ENCODE measurements at regions not wholly inside any gene's neighbourhood (a gene's known extent, or its start where the extent isn't known, plus 50 kb on each side); places are given as distances from the start of the nearest gene placed in this dataset.

GRCh38 chr14:32003585-32003984 is 73.5 kb upstream of the ARHGAP5 start:
- intact Hi-C loops (cut with DNase I): no loop called here
- Histone ChIP-seq H3K9me3 (no peaks in the 10 kb centered on the region), H3K4me1 (peaks cover 23% of the 10 kb centered on the region), H3K4me3 (no peak overlapping the region), H3K27me3 (ENCODE audit: insufficient read depth in 3 of 3, low read length in 2 of 3) (no peaks in the 10 kb centered on the region), H3K36me3 (ENCODE audit: insufficient read depth in 1 of 2, low read depth in 1 of 2) (no peaks in the 10 kb centered on the region), H3K27ac (no peak overlapping the region)
- DNase-seq (no peak), ATAC-seq (no peak)
- TF ChIP-seq CTCF (IDR thresholded peaks at IDR 0.05): no peak
- WGBS, 3 donors: 96 to 98% (median 98%) methylated on average over 5 of the region's 5 CpGs

GRCh38 chr14:32004300-32004699 is 72.8 kb upstream of the ARHGAP5 start:
- Histone ChIP-seq H3K27ac (no peak overlapping the region), H3K9me3 (no peaks in the 10 kb centered on the region), H3K4me3 (no peak overlapping the region), H3K4me1 (peaks cover 20% of the 10 kb centered on the region), H3K27me3 (ENCODE audit: insufficient read depth in 3 of 3, low read length in 2 of 3) (no peaks in the 10 kb centered on the region), H3K36me3 (ENCODE audit: insufficient read depth in 1 of 2, low read depth in 1 of 2) (no peaks in the 10 kb centered on the region)
- no peak for DNase-seq
- peak in 3 of 4 donors; percentile 19 to 53 (median 45) for ATAC-seq
- WGBS, 3 donors: 63 to 81% (median 81%) methylated on average over 4 of the region's 4 CpGs
- intact Hi-C loops (cut with DNase I): no loop called here
- TF ChIP-seq CTCF (IDR thresholded peaks at IDR 0.05): no peak

- WGBS, 3 donors: 92 to 94% (median 94%) methylated on average over 5 of the region's 5 CpGs
- no peak for ATAC-seq
These were observed 71.5 kb upstream of the ARHGAP5 start for GRCh38 chr14:32005628-32006027.

GRCh38 chr14:32006263-32007110 is 70.6 kb upstream of the ARHGAP5 start:
- 65 to 76% (median 66%) methylated on average over 14 of the region's 14 CpGs for WGBS, 3 donors
- no peaks in the 10 kb centered on the region for H3K36me3 ChIP-seq (ENCODE audit: insufficient read depth in 1 of 2, low read depth in 1 of 2)
- ATAC-seq: peak; percentile 25 to 69 (median 55)
- TF ChIP-seq CTCF (IDR thresholded peaks at IDR 0.05): no peak
- no peak for DNase-seq
- no peaks in the 10 kb centered on the region for H3K9me3 ChIP-seq
- no peak overlapping the region for H3K4me3 ChIP-seq
- peaks cover 24% of the 10 kb centered on the region for H3K4me1 ChIP-seq
- no peaks in the 10 kb centered on the region for H3K27me3 ChIP-seq (ENCODE audit: insufficient read depth in 3 of 3, low read length in 2 of 3)
- intact Hi-C loops (cut with DNase I): no loop called here
- peak overlapping the region; percentile 63 for H3K27ac ChIP-seq

More at GRCh38 chr14:32005628-32006027, 71.5 kb upstream of the ARHGAP5 start:
- no peak for TF ChIP-seq CTCF (IDR thresholded peaks at IDR 0.05)
- no peaks in the 10 kb centered on the region for H3K9me3 ChIP-seq
- H3K36me3 ChIP-seq (ENCODE audit: insufficient read depth in 1 of 2, low read depth in 1 of 2): no peaks in the 10 kb centered on the region
- peaks cover 21% of the 10 kb centered on the region for H3K4me1 ChIP-seq
- H3K27me3 ChIP-seq (ENCODE audit: insufficient read depth in 3 of 3, low read length in 2 of 3): no peaks in the 10 kb centered on the region
- intact Hi-C loops (cut with DNase I): no loop called here
- H3K27ac ChIP-seq: no peak overlapping the region
- no peak for DNase-seq
- H3K4me3 ChIP-seq: no peak overlapping the region
